Activated T-cell treated with anti-CD3 and anti-CD28 coated beads, Interleukin-2, amount 50 U/mL, for 48 hours (primary cell): ENCODE measurements at regions not wholly inside any gene's neighbourhood (a gene's known extent, or its start where the extent isn't known, plus 50 kb on each side); places are given as distances from the start of the nearest gene placed in this dataset.
"Not testable (repeated sequence)": the region's sequence is repeated elsewhere in the genome, so short reads cannot be mapped to it uniquely, and the experiment has no call there.

Experiments
- DNase-seq, 2 experiments: peaks; one replicate each; pipeline ENCODE4 v3.0.0-alpha.2; 2020

GRCh38 chr12:131274906-131275305 lies 321.2 kb downstream of the ADGRD1 start:
- no peak for DNase-seq

GRCh38 chr12:131275824-131276223 lies 322.1 kb downstream of the ADGRD1 start:
- no peak for DNase-seq

GRCh38 chr12:131276501-131277185 lies 322.9 kb downstream of the ADGRD1 start:
- no peak for DNase-seq

GRCh38 chr12:131277186-131278091 lies 323.7 kb downstream of the ADGRD1 start:
- DNase-seq = not testable (repeated sequence)

- DNase-seq = not testable (repeated sequence)
Measured at GRCh38 chr12:131278451-131279115, 324.9 kb downstream of the ADGRD1 start.

GRCh38 chr12:131279281-131279921 lies 325.7 kb downstream of the ADGRD1 start:
- DNase-seq = no peak

GRCh38 chr12:131280426-131280825 lies 326.7 kb downstream of the ADGRD1 start:
- no peak for DNase-seq

GRCh38 chr12:131281016-131281415 lies 327.3 kb downstream of the ADGRD1 start:
- no peak for DNase-seq

GRCh38 chr12:131282292-131283080 lies 328.8 kb downstream of the ADGRD1 start:
- DNase-seq = no peak

- no peak for DNase-seq
Measured at GRCh38 chr12:131283191-131283861, 329.6 kb downstream of the ADGRD1 start.

GRCh38 chr12:131283862-131284825 lies 330.4 kb downstream of the ADGRD1 start:
- DNase-seq = not testable (repeated sequence)

- DNase-seq = not testable (repeated sequence)
Measured at GRCh38 chr12:131284954-131285904, 331.5 kb downstream of the ADGRD1 start.

GRCh38 chr12:131285905-131286295 lies 332.2 kb downstream of the ADGRD1 start:
- not testable (repeated sequence) for DNase-seq

GRCh38 chr12:131286301-131286700 lies 332.6 kb downstream of the ADGRD1 start:
- not testable (repeated sequence) for DNase-seq

- DNase-seq = no peak
Measured at GRCh38 chr12:131287015-131287937, 333.6 kb downstream of the ADGRD1 start.

- no peak for DNase-seq
Measured at GRCh38 chr12:131287938-131288764, 334.4 kb downstream of the ADGRD1 start.
